HG03342 (cell line): ENCODE measurements at regions not wholly inside any gene's neighbourhood (a gene's known extent, or its start where the extent isn't known, plus 50 kb on each side); places are given as distances from the start of the nearest gene placed in this dataset.

Experiments used
- ATAC-seq: cut with Tn5 transposase; IDR thresholded peaks from one replicate; pipeline ENCODE4 v1.9.1; 2021; ENCODE audit warnings: mild to moderate bottlenecking, moderate library complexity; ENCODE audit not compliant: unreplicated experiment

DNA sequence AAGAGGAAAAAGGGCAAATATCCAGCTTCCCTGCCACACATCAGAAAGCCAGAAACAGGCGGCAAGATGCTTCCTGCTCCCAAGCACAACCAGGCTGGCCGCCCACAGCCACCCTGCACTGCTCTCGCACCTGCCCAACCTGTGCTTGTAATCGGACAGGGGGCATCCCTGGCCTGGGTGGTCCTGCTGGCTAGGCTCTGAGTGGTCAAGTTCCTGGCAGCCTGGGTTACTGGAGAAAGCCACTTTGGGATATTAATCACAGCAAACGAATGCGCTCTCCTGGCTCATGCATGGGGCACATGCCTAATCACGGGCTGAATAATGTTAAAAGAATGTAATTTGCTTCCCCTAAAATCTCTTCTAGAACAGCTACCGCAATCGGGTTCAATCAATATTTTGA lies 442.4 kb downstream of the MCTP2 start:
- ATAC-seq: no peak

GRCh38 chr15:94674296-94674695 lies 442.9 kb downstream of the MCTP2 start:
- ATAC-seq: no peak

GRCh38 chr15:94677202-94677790 lies 445.9 kb downstream of the MCTP2 start:
- ATAC-seq: no peak

- ATAC-seq: no peak
These were observed 450.8 kb downstream of the MCTP2 start for GRCh38 chr15:94682171-94682570.

DNA sequence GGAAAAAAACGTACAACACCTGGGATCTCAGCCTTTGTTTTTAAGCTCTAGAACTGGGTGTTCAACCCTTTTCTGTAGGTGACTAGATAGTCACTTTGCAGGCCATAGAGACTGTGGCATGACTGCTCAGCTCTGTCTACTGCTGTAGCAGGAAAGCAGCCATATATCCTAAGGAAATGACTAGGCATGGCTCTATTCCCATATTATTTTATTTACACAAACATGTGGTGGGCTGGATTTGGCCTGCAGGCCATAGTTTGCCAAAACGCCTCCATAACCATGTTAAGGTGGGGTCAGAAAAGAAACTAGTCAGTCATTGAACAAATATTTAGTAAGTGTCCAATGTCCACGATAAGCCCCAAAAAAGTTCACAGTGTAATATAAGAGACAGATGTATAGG lies 452.5 kb downstream of the MCTP2 start:
- no peak for ATAC-seq

- ATAC-seq: no peak
These were observed 459.8 kb downstream of the MCTP2 start for GRCh38 chr15:94691169-94691568.

DNA sequence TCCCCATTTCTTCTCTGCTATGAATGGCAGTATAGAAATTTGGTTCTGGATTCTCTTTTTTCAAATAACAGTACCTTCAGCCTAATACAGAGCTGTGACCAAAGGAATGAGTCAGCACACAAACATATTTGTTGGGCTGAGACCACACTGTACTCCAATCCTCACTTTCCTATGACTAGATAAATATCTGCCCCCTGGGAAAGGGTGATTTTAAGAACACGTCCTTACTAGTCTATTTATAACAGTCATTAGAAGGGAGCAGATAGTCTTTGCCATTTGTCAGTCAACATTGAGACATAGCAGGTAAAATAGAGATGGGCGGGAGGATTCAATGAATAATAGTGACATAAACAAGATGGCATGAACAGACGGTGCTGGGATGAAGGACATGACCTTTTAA lies 461.3 kb downstream of the MCTP2 start:
- no peak for ATAC-seq

DNA sequence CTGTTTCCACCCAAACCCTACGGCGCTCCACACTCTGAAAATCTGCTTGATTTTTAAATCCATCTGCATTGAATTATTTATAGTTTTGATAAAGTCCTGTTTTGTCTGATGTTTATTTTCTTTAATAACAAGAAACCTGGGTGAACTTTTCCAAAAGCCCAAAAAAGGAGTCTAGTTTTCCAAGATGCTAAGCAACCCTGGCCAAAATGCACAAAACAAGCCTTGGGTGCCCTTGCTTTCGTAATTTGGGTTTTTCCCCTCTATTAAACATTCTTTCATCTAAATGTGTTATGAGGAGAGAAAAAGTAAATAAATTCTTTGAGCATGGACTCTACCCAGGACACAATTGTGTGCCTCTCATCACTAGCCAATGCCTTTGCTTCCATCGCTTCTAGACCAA lies 468.9 kb downstream of the MCTP2 start:
- no peak for ATAC-seq

DNA sequence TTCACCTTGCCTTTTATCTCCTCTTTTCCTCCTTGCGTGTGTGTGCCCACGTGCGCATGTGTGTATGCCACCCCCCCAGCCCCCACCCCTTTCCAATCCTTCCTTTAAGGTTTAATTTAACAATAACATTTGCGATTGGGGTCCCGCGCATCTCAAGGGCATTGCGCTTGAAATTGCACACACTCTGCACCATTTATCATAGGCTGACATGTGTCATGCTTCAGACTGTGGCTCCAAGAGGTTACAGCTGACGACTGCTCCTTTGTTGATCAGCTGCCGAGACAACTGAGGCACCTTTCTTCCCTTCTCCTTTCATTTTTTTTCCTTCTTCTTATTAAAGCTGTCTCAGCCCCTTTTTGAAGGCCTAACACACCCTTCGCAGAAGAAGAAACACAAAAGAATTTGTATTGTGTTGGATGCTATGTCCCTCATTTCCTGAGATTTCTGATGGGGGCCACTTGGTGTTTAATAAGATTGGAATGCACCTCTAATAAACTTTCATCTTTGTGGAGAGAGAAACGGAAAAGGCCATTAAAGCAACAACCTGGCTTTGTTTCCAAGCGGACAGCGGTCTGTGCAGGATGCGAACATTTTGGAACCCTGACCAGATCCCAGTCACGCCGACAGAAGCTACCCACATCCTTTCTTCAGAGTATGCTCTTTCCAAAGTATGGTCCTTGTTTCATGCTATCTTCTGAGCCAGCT lies 470.1 kb downstream of the MCTP2 start:
- no peak for ATAC-seq

DNA sequence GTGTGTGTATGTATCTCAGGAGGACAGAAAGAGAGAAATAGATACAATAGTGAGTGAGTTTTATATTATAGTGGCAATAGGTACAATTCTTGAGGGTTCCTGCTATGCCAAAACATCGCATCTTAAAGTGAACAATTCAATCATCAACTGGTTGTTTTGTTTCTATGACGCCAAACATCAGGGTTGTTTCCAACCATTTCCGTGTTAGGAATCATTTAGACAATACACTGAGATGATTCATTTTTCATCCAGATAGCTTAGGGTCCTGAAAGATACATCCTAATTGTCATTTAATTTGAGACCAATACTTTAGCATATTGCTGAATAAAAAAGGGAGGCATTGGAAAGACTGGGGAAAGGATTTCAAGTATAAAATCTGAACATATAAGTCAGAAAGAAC lies 472.2 kb downstream of the MCTP2 start:
- ATAC-seq: no peak

- ATAC-seq: no peak
These were observed 473.1 kb downstream of the MCTP2 start for GRCh38 chr15:94704421-94704820.

- no peak for ATAC-seq
These were observed 473.6 kb downstream of the MCTP2 start for GRCh38 chr15:94704946-94705345.

GRCh38 chr15:94709319-94709718 lies 478.0 kb downstream of the MCTP2 start:
- ATAC-seq: no peak

- ATAC-seq: no peak
These were observed 490.8 kb downstream of the MCTP2 start for GRCh38 chr15:94722024-94722636.

DNA sequence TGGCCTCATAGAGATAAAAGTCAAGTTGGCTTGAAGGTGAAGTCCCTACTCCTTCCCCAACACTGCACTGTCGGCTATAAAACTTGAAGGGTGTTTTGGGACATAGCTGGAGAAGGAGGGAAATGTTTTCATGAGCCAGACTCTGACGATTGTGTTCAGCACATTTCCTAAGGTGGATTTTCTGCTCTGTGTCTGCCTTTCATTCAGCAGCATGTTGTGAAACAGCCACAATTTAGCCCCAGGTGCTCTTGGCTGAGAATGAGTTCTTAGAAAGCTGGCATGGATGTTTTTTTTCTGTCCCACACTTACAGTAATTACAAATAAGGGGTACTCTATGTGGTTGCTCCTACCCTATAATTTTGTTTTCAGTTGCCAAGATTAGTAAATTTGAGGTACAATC lies 492.4 kb downstream of the MCTP2 start:
- no peak for ATAC-seq

GRCh38 chr15:94731286-94731685 lies 499.9 kb downstream of the MCTP2 start:
- no peak for ATAC-seq

DNA sequence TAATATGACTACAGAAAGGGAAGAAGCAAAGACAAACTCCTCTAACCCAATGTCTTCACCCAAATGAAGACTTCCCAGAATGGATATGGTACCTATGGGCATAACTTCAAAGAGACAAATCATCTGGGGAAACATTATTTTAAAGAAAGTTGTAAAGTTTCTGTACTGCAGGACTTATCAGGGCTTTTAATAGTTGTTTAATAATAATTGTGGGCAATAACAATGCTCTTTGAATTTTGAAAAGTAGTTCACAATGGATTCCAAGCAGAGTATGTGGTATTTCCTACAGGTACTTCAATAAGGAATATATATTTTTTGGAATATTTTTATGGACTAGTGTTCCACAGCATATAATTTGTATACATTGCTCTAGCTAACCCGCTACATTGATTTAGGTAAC lies 503.1 kb downstream of the MCTP2 start:
- no peak for ATAC-seq

GRCh38 chr15:94736236-94736635 lies 504.9 kb downstream of the MCTP2 start:
- no peak for ATAC-seq

GRCh38 chr15:94739639-94740038 lies 508.3 kb downstream of the MCTP2 start:
- no peak for ATAC-seq

- ATAC-seq: no peak
These were observed 509.1 kb downstream of the MCTP2 start for GRCh38 chr15:94740469-94740868.

DNA sequence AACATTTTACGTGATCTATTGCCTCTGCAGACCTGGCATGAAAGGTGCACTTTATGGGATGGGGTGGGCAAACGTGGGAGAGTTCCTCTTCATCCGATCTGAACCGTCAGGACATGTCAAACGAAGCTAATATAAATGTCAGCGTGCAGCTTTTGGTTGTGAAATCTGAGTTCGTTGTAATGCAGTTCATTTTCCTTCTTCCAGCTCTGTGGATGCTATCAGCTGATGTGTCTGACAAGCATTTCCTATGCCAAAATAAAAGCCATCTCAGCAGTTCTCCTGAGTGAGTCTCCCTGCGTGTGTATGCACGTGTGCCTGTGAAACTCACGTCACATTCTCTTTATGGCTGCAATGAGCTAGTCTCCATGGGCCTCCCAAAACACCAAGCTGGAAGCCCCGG lies 512.3 kb downstream of the MCTP2 start:
- ATAC-seq: no peak

GRCh38 chr15:94744080-94744793 lies 512.9 kb downstream of the MCTP2 start:
- no peak for ATAC-seq
